Right kidney (tissue), 1 donor: ENCODE measurements at regions not wholly inside any gene's neighbourhood (a gene's known extent, or its start where the extent isn't known, plus 50 kb on each side); places are given as distances from the start of the nearest gene placed in this dataset.
A peak's percentile ranks its signal among the peaks of the same experiment; 100 is the strongest.

Experiments
- DNase-seq: peaks from one replicate; pipeline ENCODE4 v3.0.0-alpha.2; 2016

GRCh38 chr1:234875953-234876855 lies 252.4 kb downstream of the TOMM20 start:
- no peak for DNase-seq

- no peak for DNase-seq
Observed at GRCh38 chr1:234875328-234875952, 253.2 kb downstream of the TOMM20 start.

- no peak for DNase-seq
Observed at GRCh38 chr1:234874291-234875288, 254.0 kb downstream of the TOMM20 start.

GRCh38 chr1:234871710-234872271 lies 256.8 kb downstream of the TOMM20 start:
- DNase-seq, result no peak

- no peak for DNase-seq
Observed at GRCh38 chr1:234871039-234871709, 257.5 kb downstream of the TOMM20 start.

- DNase-seq, result no peak
Observed at GRCh38 chr1:234870020-234870981, 258.3 kb downstream of the TOMM20 start.

GRCh38 chr1:234869182-234870019 lies 259.2 kb downstream of the TOMM20 start:
- no peak for DNase-seq

- no peak for DNase-seq
Observed at GRCh38 chr1:234868296-234869147, 258.5 kb upstream of the IRF2BP2 start.

- DNase-seq, result no peak
Observed at GRCh38 chr1:234866007-234866866, 256.3 kb upstream of the IRF2BP2 start.

GRCh38 chr1:234865171-234866006 lies 255.4 kb upstream of the IRF2BP2 start:
- DNase-seq, result no peak

- no peak for DNase-seq
Observed at GRCh38 chr1:234864116-234864515, 254.1 kb upstream of the IRF2BP2 start.

- no peak for DNase-seq
Observed at GRCh38 chr1:234863551-234863971, 253.6 kb upstream of the IRF2BP2 start.

GRCh38 chr1:234862944-234863515 lies 253.1 kb upstream of the IRF2BP2 start:
- DNase-seq, result peak; percentile 76

GRCh38 chr1:234862360-234862943 lies 252.5 kb upstream of the IRF2BP2 start:
- no peak for DNase-seq

- DNase-seq, result no peak
Observed at GRCh38 chr1:234861761-234862160, 251.8 kb upstream of the IRF2BP2 start.
